ENCODE measurements at regions not wholly inside any gene's neighbourhood (a gene's known extent, or its start where the extent isn't known, plus 50 kb on each side); places are given as distances from the start of the nearest gene placed in this dataset.

GRCh38 chr4:125811892-125812291 lies 497.1 kb downstream of the FAT4 start:
- Histone ChIP-seq H3K36me3 (ENCODE audit: control insufficient read depth in 4 of 4, insufficient read depth in 4 of 4, low read length in 3 of 4) (no peaks in the 10 kb centered on the region), H3K27me3 (replicated peaks in 2 of 5; ENCODE audit: control insufficient read depth in 4 of 5, insufficient read depth in 5 of 5, low read length in 4 of 5) (no peaks in the 10 kb centered on the region), H3K4me1 (ENCODE audit: control extremely low read depth in 1 of 4, control insufficient read depth in 4 of 4, insufficient read depth in 4 of 4, low read length in 3 of 4) (no peaks in the 10 kb centered on the region), H3K27ac (ENCODE audit: insufficient read depth in 1 of 2, low read depth in 1 of 2, low read length in 2 of 2, poor library complexity in 1 of 2, severe bottlenecking in 2 of 2) (no peak overlapping the region), H3K4me3 (ENCODE audit: control insufficient read depth in 1 of 7, extremely low read depth in 1 of 7, insufficient read depth in 4 of 7, low read depth in 2 of 7, low read length in 6 of 7) (no peak overlapping the region), H3K9me3 (ENCODE audit: control extremely low read depth in 1 of 5, control insufficient read depth in 4 of 5, insufficient read depth in 2 of 5, low read depth in 1 of 5, low read length in 4 of 5) (no peaks in the 10 kb centered on the region)
- ChIA-PET CTCF (no interaction called here), POLR2A (no interaction called here)
- no peak for DNase-seq

DNA sequence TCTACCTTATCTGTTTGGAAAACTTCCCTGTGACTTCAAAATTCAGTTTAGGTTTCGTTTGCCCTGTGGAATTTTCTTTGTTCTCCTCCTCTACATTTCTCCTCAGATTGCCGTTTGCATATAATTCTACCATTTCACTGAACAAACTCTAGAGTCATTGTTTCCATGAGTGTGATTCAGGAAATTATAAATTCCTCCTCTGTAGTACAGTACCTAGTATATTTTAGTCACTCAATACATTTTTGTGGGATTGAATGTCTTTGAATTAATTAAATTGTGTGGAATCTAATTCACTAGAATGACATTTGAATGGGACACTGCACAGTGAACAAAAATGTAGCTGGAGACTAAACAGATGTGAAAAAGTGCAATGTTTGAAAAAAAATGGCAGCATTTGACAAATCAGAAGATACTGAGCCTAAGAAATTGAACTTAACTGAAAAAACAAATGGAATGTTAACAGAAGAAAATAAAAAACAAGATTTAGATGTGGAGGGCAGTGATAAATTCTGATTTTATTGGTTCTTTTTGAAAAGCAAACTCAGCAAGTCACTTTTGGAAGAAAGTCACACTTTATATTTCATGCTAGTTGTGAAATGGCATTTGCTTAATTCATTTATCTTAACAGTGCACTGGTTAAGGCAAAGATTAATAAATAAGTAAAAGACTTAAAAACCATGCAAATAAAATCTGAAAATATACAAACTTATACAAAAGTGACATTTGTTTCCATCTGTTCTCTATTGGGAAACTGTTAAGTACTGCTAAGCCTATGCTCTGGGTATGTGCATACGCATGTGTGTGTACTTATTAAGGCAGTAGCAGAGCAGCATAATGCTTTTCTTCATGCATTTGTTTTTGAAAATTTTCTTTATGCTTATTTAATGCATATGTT lies 512.3 kb downstream of the FAT4 start:
- POLR2A ChIA-PET: no interaction called here
- CTCF ChIA-PET: no interaction called here
- no peak overlapping the region for H3K27ac ChIP-seq (ENCODE audit: insufficient read depth in 1 of 2, low read depth in 1 of 2, low read length in 2 of 2, poor library complexity in 1 of 2, severe bottlenecking in 2 of 2)
- WGBS (ENCODE audit: insufficient coverage): 100% methylated on average over 1 of the region's 3 CpGs
- H3K4me3 ChIP-seq (ENCODE audit: control insufficient read depth in 1 of 7, extremely low read depth in 1 of 7, insufficient read depth in 4 of 7, low read depth in 2 of 7, low read length in 6 of 7): no peak overlapping the region
- no peaks in the 10 kb centered on the region for H3K4me1 ChIP-seq (ENCODE audit: control extremely low read depth in 1 of 4, control insufficient read depth in 4 of 4, insufficient read depth in 4 of 4, low read length in 3 of 4)
- no peaks in the 10 kb centered on the region for H3K36me3 ChIP-seq (ENCODE audit: control insufficient read depth in 4 of 4, insufficient read depth in 4 of 4, low read length in 3 of 4)
- H3K27me3 ChIP-seq (replicated peaks in 2 of 5; ENCODE audit: control insufficient read depth in 4 of 5, insufficient read depth in 5 of 5, low read length in 4 of 5): no peaks in the 10 kb centered on the region
- H3K9me3 ChIP-seq (ENCODE audit: control extremely low read depth in 1 of 5, control insufficient read depth in 4 of 5, insufficient read depth in 2 of 5, low read depth in 1 of 5, low read length in 4 of 5): no peaks in the 10 kb centered on the region
- DNase-seq: no peak

DNA sequence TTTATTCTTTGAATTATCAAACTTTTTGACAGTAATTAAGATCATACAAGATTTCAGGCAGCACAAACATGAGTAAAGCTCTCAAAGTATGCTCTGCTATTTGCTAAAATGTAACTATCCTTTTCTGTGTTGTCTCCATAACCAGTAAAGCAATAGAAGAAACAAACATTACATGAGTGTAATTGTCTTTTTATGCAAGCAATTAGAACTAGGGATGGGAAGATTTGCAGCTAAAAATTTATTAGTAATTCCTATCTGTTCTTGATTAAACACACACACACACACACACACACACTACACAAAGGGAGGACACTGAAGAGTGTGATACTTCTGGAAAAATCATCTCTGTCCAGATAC lies 512.9 kb downstream of the FAT4 start:
- H3K9me3 ChIP-seq (ENCODE audit: control extremely low read depth in 1 of 5, control insufficient read depth in 4 of 5, insufficient read depth in 2 of 5, low read depth in 1 of 5, low read length in 4 of 5): no peaks in the 10 kb centered on the region
- CTCF ChIA-PET: no interaction called here
- POLR2A ChIA-PET: no interaction called here
- no peak overlapping the region for H3K27ac ChIP-seq (ENCODE audit: insufficient read depth in 1 of 2, low read depth in 1 of 2, low read length in 2 of 2, poor library complexity in 1 of 2, severe bottlenecking in 2 of 2)
- no peaks in the 10 kb centered on the region for H3K36me3 ChIP-seq (ENCODE audit: control insufficient read depth in 4 of 4, insufficient read depth in 4 of 4, low read length in 3 of 4)
- no peak for DNase-seq
- no peak overlapping the region for H3K4me3 ChIP-seq (ENCODE audit: control insufficient read depth in 1 of 7, extremely low read depth in 1 of 7, insufficient read depth in 4 of 7, low read depth in 2 of 7, low read length in 6 of 7)
- no peaks in the 10 kb centered on the region for H3K27me3 ChIP-seq (replicated peaks in 2 of 5; ENCODE audit: control insufficient read depth in 4 of 5, insufficient read depth in 5 of 5, low read length in 4 of 5)
- H3K4me1 ChIP-seq (ENCODE audit: control extremely low read depth in 1 of 4, control insufficient read depth in 4 of 4, insufficient read depth in 4 of 4, low read length in 3 of 4): no peaks in the 10 kb centered on the region

DNA sequence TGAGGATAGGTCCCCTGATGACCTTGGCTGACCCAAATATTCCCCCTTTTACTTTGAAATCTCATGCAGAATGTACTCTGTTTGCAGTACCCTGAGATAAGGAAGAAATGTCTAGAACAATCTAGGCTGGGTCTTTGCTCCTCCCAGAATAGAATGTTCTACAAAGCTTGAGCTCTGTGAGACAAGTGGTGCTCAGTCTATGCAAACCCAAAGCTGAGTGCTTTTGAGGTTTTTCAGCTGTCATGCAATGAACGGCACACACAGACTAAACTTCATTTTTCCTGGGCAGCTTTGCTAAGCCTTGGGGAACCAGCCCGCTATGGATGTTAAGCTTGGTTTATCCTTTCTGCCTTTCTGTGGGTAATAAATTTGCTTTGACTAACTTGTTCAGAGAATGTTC lies 513.6 kb downstream of the FAT4 start:
- 29% methylated on average over 2 of the region's 2 CpGs for WGBS (ENCODE audit: insufficient coverage)
- ChIA-PET CTCF (no interaction called here), POLR2A (interaction anchor here (0.6 kb wide), 1 partner anchor 320 kb away, joined by 3 read pairs; no protein-coding TSS in a partner anchor)
- H3K4me1 ChIP-seq (ENCODE audit: control extremely low read depth in 1 of 4, control insufficient read depth in 4 of 4, insufficient read depth in 4 of 4, low read length in 3 of 4): no peaks in the 10 kb centered on the region
- no peaks in the 10 kb centered on the region for H3K9me3 ChIP-seq (ENCODE audit: control extremely low read depth in 1 of 5, control insufficient read depth in 4 of 5, insufficient read depth in 2 of 5, low read depth in 1 of 5, low read length in 4 of 5)
- H3K27me3 ChIP-seq (replicated peaks in 2 of 5; ENCODE audit: control insufficient read depth in 4 of 5, insufficient read depth in 5 of 5, low read length in 4 of 5): no peaks in the 10 kb centered on the region
- no peak overlapping the region for H3K27ac ChIP-seq (ENCODE audit: insufficient read depth in 1 of 2, low read depth in 1 of 2, low read length in 2 of 2, poor library complexity in 1 of 2, severe bottlenecking in 2 of 2)
- no peaks in the 10 kb centered on the region for H3K36me3 ChIP-seq (ENCODE audit: control insufficient read depth in 4 of 4, insufficient read depth in 4 of 4, low read length in 3 of 4)
- no peak for DNase-seq
- H3K4me3 ChIP-seq (ENCODE audit: control insufficient read depth in 1 of 7, extremely low read depth in 1 of 7, insufficient read depth in 4 of 7, low read depth in 2 of 7, low read length in 6 of 7): no peak overlapping the region

DNA sequence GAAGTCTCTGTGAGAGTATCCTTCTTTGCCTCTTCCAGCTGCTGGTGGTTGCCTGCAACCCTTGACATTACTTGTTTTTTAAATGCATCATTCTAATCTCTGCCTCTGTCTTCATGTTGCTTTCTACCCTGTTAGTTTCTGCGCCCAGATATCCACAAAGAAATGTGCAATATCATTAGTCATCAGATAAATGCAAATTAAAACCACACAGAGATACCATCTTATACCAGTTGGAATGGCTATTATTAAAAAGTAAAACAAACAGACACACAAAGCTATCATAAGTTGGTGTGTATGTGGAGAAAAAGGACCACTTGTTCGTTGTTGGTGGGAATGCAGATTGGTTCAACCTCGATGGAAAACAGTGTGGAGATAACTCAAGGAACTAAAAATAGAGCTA lies 517.4 kb downstream of the FAT4 start:
- Histone ChIP-seq H3K27ac (ENCODE audit: insufficient read depth in 1 of 2, low read depth in 1 of 2, low read length in 2 of 2, poor library complexity in 1 of 2, severe bottlenecking in 2 of 2) (no peak overlapping the region), H3K4me1 (ENCODE audit: control extremely low read depth in 1 of 4, control insufficient read depth in 4 of 4, insufficient read depth in 4 of 4, low read length in 3 of 4) (peaks cover 0 to 7% (median 3%) of the 10 kb centered on the region in 4 experiments), H3K4me3 (ENCODE audit: control insufficient read depth in 1 of 7, extremely low read depth in 1 of 7, insufficient read depth in 4 of 7, low read depth in 2 of 7, low read length in 6 of 7) (no peak overlapping the region), H3K27me3 (replicated peaks in 2 of 5; ENCODE audit: control insufficient read depth in 4 of 5, insufficient read depth in 5 of 5, low read length in 4 of 5) (no peaks in the 10 kb centered on the region), H3K36me3 (ENCODE audit: control insufficient read depth in 4 of 4, insufficient read depth in 4 of 4, low read length in 3 of 4) (no peaks in the 10 kb centered on the region), H3K9me3 (ENCODE audit: control extremely low read depth in 1 of 5, control insufficient read depth in 4 of 5, insufficient read depth in 2 of 5, low read depth in 1 of 5, low read length in 4 of 5) (no peaks in the 10 kb centered on the region)
- DNase-seq: peak in 1 of 3 donors; percentile 13
- ChIA-PET CTCF (no interaction called here), POLR2A (no interaction called here)
- 63% methylated on average over 1 of the region's 3 CpGs for WGBS (ENCODE audit: insufficient coverage)

GRCh38 chr4:125836597-125837195 lies 521.9 kb downstream of the FAT4 start:
- ChIA-PET POLR2A (no interaction called here), CTCF (no interaction called here)
- Histone ChIP-seq H3K27ac (ENCODE audit: insufficient read depth in 1 of 2, low read depth in 1 of 2, low read length in 2 of 2, poor library complexity in 1 of 2, severe bottlenecking in 2 of 2) (no peak overlapping the region), H3K4me1 (ENCODE audit: control extremely low read depth in 1 of 4, control insufficient read depth in 4 of 4, insufficient read depth in 4 of 4, low read length in 3 of 4) (peaks cover 0 to 12% (median 6%) of the 10 kb centered on the region in 4 experiments), H3K9me3 (ENCODE audit: control extremely low read depth in 1 of 5, control insufficient read depth in 4 of 5, insufficient read depth in 2 of 5, low read depth in 1 of 5, low read length in 4 of 5) (no peaks in the 10 kb centered on the region), H3K4me3 (ENCODE audit: control insufficient read depth in 1 of 7, extremely low read depth in 1 of 7, insufficient read depth in 4 of 7, low read depth in 2 of 7, low read length in 6 of 7) (no peak overlapping the region), H3K36me3 (ENCODE audit: control insufficient read depth in 4 of 4, insufficient read depth in 4 of 4, low read length in 3 of 4) (no peaks in the 10 kb centered on the region), H3K27me3 (replicated peaks in 2 of 5; ENCODE audit: control insufficient read depth in 4 of 5, insufficient read depth in 5 of 5, low read length in 4 of 5) (no peaks in the 10 kb centered on the region)
- 49% methylated on average over 3 of the region's 4 CpGs for WGBS (ENCODE audit: insufficient coverage)
- DNase-seq: peak; percentile 10 to 68 (median 54)

DNA sequence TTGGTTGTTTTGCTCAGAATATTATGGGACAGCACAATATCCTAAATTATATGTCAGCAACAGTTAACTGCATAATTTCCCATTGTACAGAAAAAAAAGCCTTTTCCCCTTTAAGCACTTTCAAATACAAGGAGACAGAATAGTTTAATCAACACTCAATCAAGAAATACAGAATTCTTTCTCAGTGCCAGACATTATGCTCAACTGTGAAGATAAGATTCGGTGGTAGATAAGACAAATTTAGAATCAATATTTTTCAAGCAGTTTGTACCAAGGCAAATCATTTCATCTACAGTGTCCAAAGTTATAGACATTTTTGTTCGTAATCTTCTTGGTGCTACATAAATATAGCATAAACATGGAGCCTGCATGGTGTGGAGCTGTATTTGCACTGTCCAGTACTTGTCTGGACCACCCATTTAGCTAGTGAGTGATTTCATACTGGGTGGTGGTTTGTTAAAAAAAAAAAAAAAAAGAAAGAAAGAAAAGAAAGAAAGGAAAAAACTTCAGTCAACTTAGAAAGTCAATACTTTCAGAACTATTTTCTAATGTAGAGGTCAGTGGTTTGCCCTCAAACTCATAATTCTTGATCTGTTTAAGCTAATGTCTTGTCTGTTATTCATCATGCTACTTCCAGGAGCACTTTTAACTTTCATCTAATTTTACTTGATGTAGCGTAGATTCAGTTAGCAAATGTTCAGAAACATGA lies 522.9 kb downstream of the FAT4 start:
- Histone ChIP-seq H3K36me3 (ENCODE audit: control insufficient read depth in 4 of 4, insufficient read depth in 4 of 4, low read length in 3 of 4) (no peaks in the 10 kb centered on the region), H3K27me3 (replicated peaks in 2 of 5; ENCODE audit: control insufficient read depth in 4 of 5, insufficient read depth in 5 of 5, low read length in 4 of 5) (no peaks in the 10 kb centered on the region), H3K9me3 (ENCODE audit: control extremely low read depth in 1 of 5, control insufficient read depth in 4 of 5, insufficient read depth in 2 of 5, low read depth in 1 of 5, low read length in 4 of 5) (no peaks in the 10 kb centered on the region), H3K4me3 (ENCODE audit: control insufficient read depth in 1 of 7, extremely low read depth in 1 of 7, insufficient read depth in 4 of 7, low read depth in 2 of 7, low read length in 6 of 7) (no peak overlapping the region), H3K4me1 (ENCODE audit: control extremely low read depth in 1 of 4, control insufficient read depth in 4 of 4, insufficient read depth in 4 of 4, low read length in 3 of 4) (peaks cover 0 to 12% (median 6%) of the 10 kb centered on the region in 4 experiments), H3K27ac (ENCODE audit: insufficient read depth in 1 of 2, low read depth in 1 of 2, low read length in 2 of 2, poor library complexity in 1 of 2, severe bottlenecking in 2 of 2) (no peak overlapping the region)
- CTCF ChIA-PET: no interaction called here
- WGBS (ENCODE audit: insufficient coverage): no CpG with 5 or more reads among the region's 3 CpGs
- no peak for DNase-seq
- POLR2A ChIA-PET: no interaction called here
